Naive B cell (primary cell): ENCODE measurements at regions not wholly inside any gene's neighbourhood (a gene's known extent, or its start where the extent isn't known, plus 50 kb on each side); places are given as distances from the start of the nearest gene placed in this dataset.

Experiments
- ATAC-seq, 2 donors: fragments of 150-1000 bp; cut with Tn5 transposase; 2 replicates each; pipeline ENCODE4 v1.10.0; 2021; ENCODE audit warnings: low read depth in 2 of 2, mild to moderate bottlenecking in 2 of 2, moderate library complexity in 2 of 2
- DNase-seq: peaks from one replicate; pipeline ENCODE4 v3.0.0; 2022
- H3K27ac Mint-ChIP-seq, 6 donors: one replicate each; pipeline ENCODE4 v1.8.0; 2020 to 2022; ENCODE audit warnings: mild to moderate bottlenecking in 6 of 6, mixed read lengths in 6 of 6, moderate library complexity in 5 of 6, inconsistent platforms in 2 of 6
- H3K27me3 Mint-ChIP-seq, 3 donors: one replicate each; pipeline ENCODE4 v1.8.0; 2021 to 2022; ENCODE audit warnings: mixed read lengths in 3 of 3, mild to moderate bottlenecking in 1 of 3
- H3K36me3 Mint-ChIP-seq, 2 donors: one replicate each; pipeline ENCODE4 v1.8.0; 2020 to 2022; ENCODE audit warnings: mixed read lengths in 2 of 2, inconsistent platforms in 1 of 2, mild to moderate bottlenecking in 1 of 2
- H3K4me1 Mint-ChIP-seq, 3 donors: one replicate each; pipeline ENCODE4 v1.8.0; 2020 to 2022; ENCODE audit warnings: mixed read lengths in 3 of 3, inconsistent platforms in 1 of 3, mild to moderate bottlenecking in 1 of 3, moderate library complexity in 1 of 3
- H3K4me3 Mint-ChIP-seq, 8 donors: one replicate each; pipeline ENCODE4 v1.8.0; 2020 to 2022; ENCODE audit warnings: mild to moderate bottlenecking in 8 of 8, mixed read lengths in 8 of 8, moderate library complexity in 8 of 8, inconsistent platforms in 2 of 8
- H3K9me3 Mint-ChIP-seq, 7 donors: one replicate each; pipeline ENCODE4 v1.8.0; 2020 to 2022; ENCODE audit warnings: mixed read lengths in 7 of 7, mild to moderate bottlenecking in 5 of 7, inconsistent platforms in 2 of 7, moderate library complexity in 1 of 7

- Mint-ChIP-seq H3K4me1 (peaks cover 32 to 67% (median 50%) of the 10 kb centered on the region in 3 donors), H3K9me3 (peaks cover 0 to 1% (median 0%) of the 10 kb centered on the region in 7 donors), H3K27ac (no peak overlapping the region), H3K27me3 (no peaks in the 10 kb centered on the region), H3K36me3 (peaks cover 0 to 3% of the 10 kb centered on the region in 2 donors), H3K4me3 (no peak overlapping the region)
- no peak for ATAC-seq
- no peak for DNase-seq
These were observed 95.0 kb downstream of the KLF12 start for GRCh38 chr13:74039154-74039553.

GRCh38 chr13:74037762-74038161 is 96.4 kb downstream of the KLF12 start:
- Mint-ChIP-seq H3K36me3 (no peaks in the 10 kb centered on the region), H3K4me3 (no peak overlapping the region), H3K9me3 (peaks cover 0 to 1% (median 0%) of the 10 kb centered on the region in 7 donors), H3K27me3 (no peaks in the 10 kb centered on the region), H3K4me1 (peaks cover 30 to 59% (median 47%) of the 10 kb centered on the region in 3 donors), H3K27ac (peak overlapping the region in 4 of 6 donors; percentile 16 to 56 (median 22))
- DNase-seq: no peak
- ATAC-seq: no peak

- Mint-ChIP-seq H3K4me3 (no peak overlapping the region), H3K4me1 (peaks cover 28 to 56% (median 41%) of the 10 kb centered on the region in 3 donors), H3K27ac (peak overlapping the region in 4 of 6 donors; percentile 4 to 83 (median 78)), H3K36me3 (no peaks in the 10 kb centered on the region), H3K9me3 (peaks cover 0 to 1% (median 0%) of the 10 kb centered on the region in 7 donors), H3K27me3 (no peaks in the 10 kb centered on the region)
- DNase-seq (no peak), ATAC-seq (no peak)
These were observed 97.8 kb downstream of the KLF12 start for GRCh38 chr13:74036373-74036772.

- H3K4me3 Mint-ChIP-seq: no peak overlapping the region
- no peaks in the 10 kb centered on the region for H3K36me3 Mint-ChIP-seq
- H3K27me3 Mint-ChIP-seq: no peaks in the 10 kb centered on the region
- H3K27ac Mint-ChIP-seq: peak overlapping the region in 3 of 6 donors; percentile 4 to 83 (median 74)
- ATAC-seq (no peak), DNase-seq (no peak)
- H3K9me3 Mint-ChIP-seq: no peaks in the 10 kb centered on the region
- H3K4me1 Mint-ChIP-seq: peaks cover 25 to 52% (median 38%) of the 10 kb centered on the region in 3 donors
These were observed 98.3 kb downstream of the KLF12 start for GRCh38 chr13:74035896-74036295.

GRCh38 chr13:74032325-74032724 is 101.9 kb downstream of the KLF12 start:
- Mint-ChIP-seq H3K27ac (peak overlapping the region in 2 of 6 donors; percentile 6 to 19), H3K4me3 (no peak overlapping the region), H3K9me3 (no peaks in the 10 kb centered on the region), H3K27me3 (no peaks in the 10 kb centered on the region), H3K36me3 (no peaks in the 10 kb centered on the region), H3K4me1 (peaks cover 40 to 52% (median 49%) of the 10 kb centered on the region in 3 donors)
- DNase-seq: no peak
- no peak for ATAC-seq

GRCh38 chr13:74027161-74027779 is 106.9 kb downstream of the KLF12 start:
- ATAC-seq: peak; percentile 13 to 24
- Mint-ChIP-seq H3K27me3 (no peaks in the 10 kb centered on the region), H3K9me3 (peaks cover 0 to 5% (median 0%) of the 10 kb centered on the region in 7 donors), H3K36me3 (peaks cover 13% of the 10 kb centered on the region in 2 donors), H3K4me3 (peak overlapping the region; percentile 71 to 95 (median 79)), H3K27ac (peak overlapping the region; percentile 71 to 97 (median 94)), H3K4me1 (peaks cover 46 to 75% (median 52%) of the 10 kb centered on the region in 3 donors)
- peak; percentile 1 for DNase-seq

GRCh38 chr13:74026753-74027152 is 107.5 kb downstream of the KLF12 start:
- peak overlapping the region; percentile 71 to 95 (median 79) for H3K4me3 Mint-ChIP-seq
- peak overlapping the region; percentile 92 to 99 (median 94) for H3K27ac Mint-ChIP-seq
- ATAC-seq (peak; percentile 96), DNase-seq (peak; percentile 54)
- peaks cover 13 to 18% of the 10 kb centered on the region in 2 donors for H3K36me3 Mint-ChIP-seq
- peaks cover 45 to 74% (median 53%) of the 10 kb centered on the region in 3 donors for H3K4me1 Mint-ChIP-seq
- H3K9me3 Mint-ChIP-seq: peaks cover 0 to 5% (median 0%) of the 10 kb centered on the region in 7 donors
- H3K27me3 Mint-ChIP-seq: no peaks in the 10 kb centered on the region

- Mint-ChIP-seq H3K27me3 (no peaks in the 10 kb centered on the region), H3K36me3 (peaks cover 13 to 18% of the 10 kb centered on the region in 2 donors), H3K27ac (peak overlapping the region in 4 of 6 donors; percentile 19 to 68 (median 32)), H3K4me1 (peaks cover 47 to 74% (median 59%) of the 10 kb centered on the region in 3 donors), H3K4me3 (peak overlapping the region in 2 of 8 donors; percentile 52 to 73), H3K9me3 (peaks cover 0 to 5% (median 0%) of the 10 kb centered on the region in 7 donors)
- DNase-seq: no peak
- no peak for ATAC-seq
These were observed 108.8 kb downstream of the KLF12 start for GRCh38 chr13:74025369-74025768.

GRCh38 chr13:74024856-74025255 is 109.3 kb downstream of the KLF12 start:
- no peak for ATAC-seq
- Mint-ChIP-seq H3K4me1 (peaks cover 45 to 69% (median 58%) of the 10 kb centered on the region in 3 donors), H3K27me3 (no peaks in the 10 kb centered on the region), H3K4me3 (peak overlapping the region in 3 of 8 donors; percentile 51 to 73 (median 52)), H3K9me3 (peaks cover 0 to 5% (median 0%) of the 10 kb centered on the region in 7 donors), H3K36me3 (peaks cover 13 to 21% of the 10 kb centered on the region in 2 donors), H3K27ac (peak overlapping the region in 2 of 6 donors; percentile 19 to 68)
- no peak for DNase-seq

- peaks cover 13 to 21% of the 10 kb centered on the region in 2 donors for H3K36me3 Mint-ChIP-seq
- peaks cover 0 to 5% (median 0%) of the 10 kb centered on the region in 7 donors for H3K9me3 Mint-ChIP-seq
- ATAC-seq (no peak), DNase-seq (no peak)
- no peak overlapping the region for H3K27ac Mint-ChIP-seq
- peaks cover 41 to 63% (median 53%) of the 10 kb centered on the region in 3 donors for H3K4me1 Mint-ChIP-seq
- peak overlapping the region in 1 of 8 donors; percentile 30 for H3K4me3 Mint-ChIP-seq
- no peaks in the 10 kb centered on the region for H3K27me3 Mint-ChIP-seq
These were observed 109.9 kb downstream of the KLF12 start for GRCh38 chr13:74024314-74024713.

GRCh38 chr13:74023484-74023883 is 110.7 kb downstream of the KLF12 start:
- no peak for ATAC-seq
- no peak overlapping the region for H3K4me3 Mint-ChIP-seq
- H3K27ac Mint-ChIP-seq: peak overlapping the region in 1 of 6 donors; percentile 14
- peaks cover 13 to 21% of the 10 kb centered on the region in 2 donors for H3K36me3 Mint-ChIP-seq
- H3K27me3 Mint-ChIP-seq: no peaks in the 10 kb centered on the region
- H3K4me1 Mint-ChIP-seq: peaks cover 36 to 57% (median 53%) of the 10 kb centered on the region in 3 donors
- DNase-seq: no peak
- peaks cover 0 to 5% (median 0%) of the 10 kb centered on the region in 7 donors for H3K9me3 Mint-ChIP-seq

- peaks cover 27 to 50% (median 48%) of the 10 kb centered on the region in 3 donors for H3K4me1 Mint-ChIP-seq
- ATAC-seq: no peak
- H3K9me3 Mint-ChIP-seq: peaks cover 0 to 5% (median 0%) of the 10 kb centered on the region in 7 donors
- no peak overlapping the region for H3K4me3 Mint-ChIP-seq
- H3K27ac Mint-ChIP-seq: peak overlapping the region in 1 of 6 donors; percentile 9
- DNase-seq: no peak
- no peaks in the 10 kb centered on the region for H3K27me3 Mint-ChIP-seq
- H3K36me3 Mint-ChIP-seq: peaks cover 13 to 21% of the 10 kb centered on the region in 2 donors
These were observed 112.7 kb downstream of the KLF12 start for GRCh38 chr13:74021505-74021904.

GRCh38 chr13:74018062-74018431 is 116.2 kb downstream of the KLF12 start:
- H3K27ac Mint-ChIP-seq: peak overlapping the region in 1 of 6 donors; percentile 0
- H3K9me3 Mint-ChIP-seq: peaks cover 0 to 5% (median 0%) of the 10 kb centered on the region in 7 donors
- H3K27me3 Mint-ChIP-seq: no peaks in the 10 kb centered on the region
- H3K4me3 Mint-ChIP-seq: no peak overlapping the region
- H3K4me1 Mint-ChIP-seq: peaks cover 24 to 35% (median 25%) of the 10 kb centered on the region in 3 donors
- no peak for DNase-seq
- H3K36me3 Mint-ChIP-seq: peaks cover 5 to 15% of the 10 kb centered on the region in 2 donors
- no peak for ATAC-seq
